Caki2 (cell line): ENCODE measurements at regions not wholly inside any gene's neighbourhood (a gene's known extent, or its start where the extent isn't known, plus 50 kb on each side); places are given as distances from the start of the nearest gene placed in this dataset.

Source experiments
- DNase-seq: peaks from one replicate; pipeline ENCODE4 v3.0.0-alpha.2; 2015; ENCODE audit warnings: low read depth
- in situ Hi-C: cut with HindIII; loops from 2 replicates; pipeline ENCODE4 v1.10.0; 2016; ENCODE audit warnings: low sequenced_read_pairs, low pct_unique_long_range_greater_than_20kb, mixed read lengths

GRCh38 chr5:27598576-27598975 is 560.2 kb upstream of the CDH9 start:
- in situ Hi-C loops, result no loop called here
- no peak for DNase-seq

DNA sequence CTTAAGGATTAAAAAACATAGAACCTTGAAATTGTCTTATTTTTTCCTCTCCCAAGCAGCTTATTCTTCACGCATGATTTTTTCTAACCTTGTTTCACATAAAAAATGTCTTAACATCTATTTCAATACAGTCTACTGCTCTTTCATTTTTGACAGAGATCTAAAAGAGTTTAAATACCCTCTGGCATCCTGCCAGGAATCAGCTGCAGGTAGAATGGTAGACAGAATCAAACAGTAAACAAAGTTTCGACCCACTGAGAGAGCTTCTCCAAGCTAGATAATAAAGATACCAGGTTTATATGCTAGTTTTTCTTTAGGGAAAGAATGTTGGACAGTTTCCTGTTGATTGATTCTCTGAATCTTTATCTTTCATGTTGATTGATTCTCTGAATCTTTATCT is 555.8 kb upstream of the CDH9 start:
- in situ Hi-C loops, result no loop called here
- DNase-seq, result no peak

DNA sequence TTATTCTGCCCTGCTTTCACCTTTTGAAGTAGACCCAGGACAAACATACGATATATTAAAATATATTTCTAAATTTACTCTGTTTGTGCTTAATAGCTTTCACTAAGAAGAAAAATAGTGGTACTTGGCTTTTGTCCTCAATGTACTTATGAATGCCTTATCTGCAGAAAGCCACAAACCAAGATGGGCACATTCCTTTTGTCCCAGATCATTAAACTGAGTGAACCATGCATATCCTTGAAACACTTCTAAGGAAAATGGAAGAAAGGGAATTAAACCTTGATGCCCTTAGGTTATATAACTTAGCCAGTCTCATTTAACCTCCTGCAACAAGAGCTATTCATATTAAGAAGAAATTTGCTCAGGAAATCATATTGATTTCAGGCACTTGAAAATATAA is 553.8 kb upstream of the CDH9 start:
- in situ Hi-C loops, result no loop called here
- DNase-seq, result peak; percentile 75

DNA sequence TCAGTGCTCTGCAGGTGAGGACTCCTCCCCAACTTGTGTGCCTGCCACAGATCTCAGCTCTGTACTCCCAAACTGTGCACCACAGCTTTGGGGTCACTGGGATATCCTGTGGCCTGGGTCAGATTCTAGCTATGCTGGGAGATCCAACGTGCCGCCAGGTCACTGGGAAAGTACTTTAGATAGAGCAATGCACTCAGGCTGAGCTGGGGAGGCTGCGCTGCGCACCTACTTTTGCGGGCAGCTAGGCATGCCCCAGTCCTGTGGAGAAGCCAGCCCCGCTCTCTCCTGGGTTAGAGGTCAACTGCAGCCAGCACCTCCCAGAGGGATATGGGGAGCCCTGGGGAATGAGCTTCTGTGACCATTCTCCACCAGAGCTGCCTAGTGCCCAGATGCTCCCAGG is 552.1 kb upstream of the CDH9 start:
- in situ Hi-C loops, result no loop called here
- DNase-seq, result no peak

GRCh38 chr5:27578279-27578678 is 539.9 kb upstream of the CDH9 start:
- in situ Hi-C loops, result no loop called here
- DNase-seq, result no peak

- peak; percentile 10 for DNase-seq
- in situ Hi-C loops, result no loop called here
These were observed 533.3 kb upstream of the CDH9 start for GRCh38 chr5:27571681-27572080.

- in situ Hi-C loops, result no loop called here
- no peak for DNase-seq
These were observed 530.4 kb upstream of the CDH9 start for GRCh38 chr5:27568811-27569210.

DNA sequence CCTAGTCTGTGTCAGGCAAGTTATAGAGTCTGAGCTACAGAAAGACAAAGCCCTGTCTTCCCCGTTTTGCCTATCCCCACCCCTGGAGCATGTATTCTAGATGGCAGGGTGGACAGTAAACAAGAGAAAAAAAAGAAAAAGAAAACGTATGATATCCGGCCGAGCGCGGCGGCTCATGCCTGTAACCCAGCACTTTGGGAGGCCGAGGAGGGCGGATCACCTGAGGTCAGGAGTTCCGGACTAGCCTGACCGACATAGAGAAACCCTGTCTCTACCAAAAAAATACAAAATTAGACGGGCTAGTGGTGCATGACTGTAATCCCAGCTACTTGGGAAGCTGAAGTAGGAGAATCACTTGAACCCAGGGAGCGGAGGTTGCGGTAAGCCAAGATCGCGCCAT is 523.0 kb upstream of the CDH9 start:
- DNase-seq, result no peak
- in situ Hi-C loops, result no loop called here

- DNase-seq, result no peak
- in situ Hi-C loops, result no loop called here
These were observed 510.1 kb upstream of the CDH9 start for GRCh38 chr5:27548484-27548883.

DNA sequence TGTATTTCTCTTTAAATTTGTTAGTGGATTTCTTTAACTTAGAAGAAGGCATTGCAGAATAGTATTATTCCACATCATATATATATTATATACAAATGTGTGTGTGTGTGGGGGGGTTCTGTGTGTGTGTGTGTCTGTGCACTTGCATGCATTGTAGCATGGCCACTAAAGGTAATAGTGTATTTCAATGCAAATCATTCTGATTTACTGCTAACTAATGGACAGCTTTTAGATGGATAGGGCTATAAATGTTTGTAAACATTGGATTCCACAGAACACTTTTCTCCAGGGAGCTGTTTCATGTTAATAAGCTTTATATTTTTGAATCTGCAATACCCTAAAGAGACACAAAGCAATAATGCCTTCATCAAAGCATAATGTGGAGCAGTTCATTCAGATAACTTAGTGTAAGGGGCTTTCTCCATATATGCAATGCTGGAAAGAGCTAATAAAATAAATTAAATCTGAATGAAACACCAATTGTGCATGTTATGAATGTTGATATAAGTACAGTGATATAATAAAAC is 496.7 kb upstream of the CDH9 start:
- in situ Hi-C loops, result no loop called here
- no peak for DNase-seq

- in situ Hi-C loops, result no loop called here
- DNase-seq, result no peak
These were observed 493.9 kb upstream of the CDH9 start for GRCh38 chr5:27532305-27532704.

DNA sequence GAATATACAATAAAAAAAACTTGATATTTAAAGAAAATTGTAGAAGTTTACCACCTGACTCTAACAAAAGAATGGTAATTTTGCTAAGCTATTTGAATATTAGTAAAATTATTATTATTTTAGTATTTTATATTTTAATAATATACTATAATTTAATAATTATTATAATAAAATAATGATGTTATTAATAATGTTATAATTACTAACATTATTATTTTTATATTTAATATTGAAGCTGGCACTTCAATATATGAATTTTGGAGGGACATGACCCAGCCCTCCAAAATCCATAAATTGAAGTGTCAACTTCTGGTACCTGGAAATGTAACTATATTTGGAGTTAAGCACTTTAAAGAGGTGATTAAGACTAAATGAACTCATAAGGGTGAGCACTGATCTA is 486.1 kb upstream of the CDH9 start:
- in situ Hi-C loops, result no loop called here
- no peak for DNase-seq

DNA sequence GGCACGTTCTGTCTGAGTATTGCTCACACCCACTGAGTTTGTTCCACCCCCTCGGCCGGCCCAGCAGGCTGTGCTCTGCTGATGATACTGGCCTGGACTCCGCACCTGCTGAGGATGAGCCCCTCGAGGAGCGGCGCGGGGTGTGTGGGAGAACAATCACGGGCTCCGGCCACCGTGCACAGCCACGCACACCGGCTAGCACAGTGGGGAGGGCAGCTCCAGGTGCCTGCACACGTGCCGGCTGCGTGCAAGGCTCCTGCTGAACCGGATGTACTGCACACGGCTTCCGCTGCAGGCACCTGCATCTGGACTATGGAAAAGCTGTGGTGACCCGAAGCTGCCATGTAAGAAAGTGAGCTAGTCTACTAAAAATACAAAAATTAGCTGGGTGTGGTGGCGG is 485.2 kb upstream of the CDH9 start:
- DNase-seq, result no peak
- in situ Hi-C loops, result no loop called here

GRCh38 chr5:27516437-27516836 is 478.1 kb upstream of the CDH9 start:
- DNase-seq, result no peak

DNA sequence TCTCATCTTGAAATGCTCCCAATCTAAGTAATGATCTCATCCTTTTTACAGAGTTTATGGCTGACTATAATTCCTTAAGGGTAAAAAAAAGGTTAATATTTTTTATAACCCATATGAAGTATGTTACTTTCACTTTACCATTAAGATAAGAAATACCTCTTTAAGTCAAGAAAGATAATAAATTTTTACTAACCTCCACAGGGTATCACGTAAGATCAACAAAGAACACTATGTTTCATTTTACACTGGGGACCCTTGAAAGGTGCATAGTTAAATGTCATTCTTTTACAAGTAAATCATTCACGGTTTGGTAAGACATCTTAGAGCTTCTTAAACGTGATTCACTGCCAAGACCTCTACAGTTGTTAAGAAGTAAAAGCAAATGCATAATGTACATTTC is 472.7 kb upstream of the CDH9 start:
- in situ Hi-C loops, result no loop called here
- DNase-seq, result no peak

More at GRCh38 chr5:27516437-27516836, 478.1 kb upstream of the CDH9 start:
- in situ Hi-C loops, result no loop called here

- DNase-seq, result no peak
- in situ Hi-C loops, result no loop called here
These were observed 465.4 kb upstream of the CDH9 start for GRCh38 chr5:27503813-27504212.

DNA sequence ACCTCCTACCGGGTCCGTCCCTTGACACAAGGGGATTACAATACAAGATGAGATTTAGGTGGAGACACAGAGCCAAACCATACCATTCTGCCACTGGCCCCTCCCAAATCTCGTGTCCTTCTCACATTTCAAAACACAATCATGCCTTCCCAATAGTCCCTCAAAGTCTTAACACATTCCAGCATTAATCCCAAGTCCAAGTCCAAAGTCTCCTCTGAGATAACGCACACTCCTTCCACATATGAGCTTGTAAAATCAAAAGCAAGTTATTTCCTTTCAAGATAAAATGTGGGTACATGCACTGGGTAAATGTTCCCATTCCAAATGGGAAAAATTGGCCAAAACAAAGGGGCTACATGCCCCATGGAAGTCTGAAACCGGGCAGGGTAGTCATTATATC is 463.9 kb upstream of the CDH9 start:
- in situ Hi-C loops, result no loop called here
- no peak for DNase-seq

GRCh38 chr5:27497491-27497890 is 459.1 kb upstream of the CDH9 start:
- in situ Hi-C loops, result no loop called here
- no peak for DNase-seq

DNA sequence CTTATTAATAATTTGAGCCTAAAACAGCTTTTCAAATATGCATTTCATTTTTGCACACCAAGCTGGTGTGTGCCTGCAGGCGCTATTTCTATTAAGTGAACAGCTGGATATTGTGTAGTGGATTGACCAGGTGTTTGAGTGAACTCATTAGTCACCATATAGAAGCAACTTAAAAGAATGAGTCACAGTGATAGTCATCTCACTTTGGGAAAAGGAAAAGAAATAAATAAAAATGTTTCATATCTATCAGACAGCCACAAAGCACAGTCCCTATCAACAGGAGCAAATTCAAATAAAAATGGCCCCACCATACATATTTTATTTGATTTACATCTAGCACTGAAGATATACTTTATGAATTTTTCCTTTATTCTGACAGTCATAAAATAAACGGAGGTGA is 456.5 kb upstream of the CDH9 start:
- in situ Hi-C loops, result no loop called here
- DNase-seq, result no peak

DNA sequence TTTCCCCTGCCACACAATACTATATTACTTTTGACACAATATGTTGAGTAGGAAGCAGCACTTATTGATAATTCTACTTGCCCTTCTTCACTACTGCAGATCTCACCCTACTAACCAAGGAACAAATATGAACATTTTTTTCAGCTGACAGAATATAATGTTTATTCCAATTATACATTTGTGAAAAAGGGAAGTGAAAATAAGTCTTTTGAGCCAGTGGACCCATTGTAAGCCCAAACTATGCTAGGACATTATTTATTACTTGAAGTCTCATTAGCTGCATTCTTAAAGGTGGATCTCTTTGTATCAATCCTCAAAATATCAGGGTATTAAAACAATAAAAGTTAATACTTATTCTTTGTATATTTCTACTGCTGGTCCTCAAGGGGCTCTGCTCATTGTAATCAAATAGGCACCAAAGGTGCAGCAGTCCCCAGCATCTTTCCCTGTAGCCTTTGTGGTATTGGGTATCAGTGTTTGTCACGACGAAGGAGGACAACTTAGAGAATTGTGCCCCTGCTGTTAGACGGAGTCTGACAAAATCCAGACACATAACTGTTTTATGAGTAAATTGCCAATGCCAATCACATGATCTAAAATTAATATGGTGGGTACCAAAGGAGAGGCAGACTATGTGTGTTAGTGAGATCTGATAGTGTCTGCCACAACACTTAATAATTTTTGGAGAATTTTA is 453.5 kb upstream of the CDH9 start:
- DNase-seq, result no peak
- in situ Hi-C loops, result no loop called here
